ENCODE measurements at regions not wholly inside any gene's neighbourhood (a gene's known extent, or its start where the extent isn't known, plus 50 kb on each side); places are given as distances from the start of the nearest gene placed in this dataset.
"Not testable (repeated sequence)": the region's sequence is repeated elsewhere in the genome, so short reads cannot be mapped to it uniquely, and the experiment has no call there.

DNA sequence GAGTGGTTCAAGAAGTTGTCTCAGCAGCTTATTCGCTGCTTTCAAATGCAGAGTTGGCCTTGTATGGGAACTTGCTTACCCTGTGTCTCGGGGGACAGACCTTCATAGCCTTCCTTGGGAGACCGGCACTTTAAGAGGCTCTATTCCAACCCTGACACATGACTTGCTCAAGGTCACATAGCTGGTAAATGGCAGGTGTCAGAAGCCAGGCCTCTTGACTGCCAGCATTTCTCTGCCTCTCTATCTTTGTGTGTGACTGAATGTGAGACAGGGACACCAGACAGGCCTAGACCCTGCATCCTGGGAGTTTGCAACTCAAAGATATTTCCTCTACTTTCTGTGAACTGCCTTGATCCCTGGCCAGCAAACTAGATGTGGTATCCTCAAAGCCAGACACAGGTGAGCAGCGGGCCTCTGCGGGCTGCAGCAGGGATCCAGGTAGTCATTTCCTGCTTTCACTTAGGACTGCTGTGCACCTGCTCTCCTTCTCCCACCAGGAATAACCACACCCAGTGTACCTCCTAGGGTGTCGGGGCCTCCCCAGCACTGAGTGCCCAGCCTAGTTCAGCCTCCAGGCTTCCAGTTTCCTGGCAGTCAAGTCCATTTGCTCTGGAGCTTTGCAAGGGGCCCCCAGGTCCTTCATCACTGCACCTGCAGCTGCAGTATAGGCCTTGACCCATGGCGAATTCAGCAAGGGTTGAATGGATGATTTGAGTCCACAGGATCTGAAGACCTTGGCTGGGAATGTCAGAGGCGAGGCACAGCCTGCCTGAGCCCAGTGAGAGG is 116.6 kb upstream of the TNRC6C start:
- no peak overlapping the region for H3K4me3 ChIP-seq
- DNase-seq, result no peak
- intact Hi-C loops (cut with DNase I; ENCODE audit: low total_unique reads), result no loop called here
- no peaks in the 10 kb centered on the region for H3K4me1 ChIP-seq
- no peaks in the 10 kb centered on the region for H3K36me3 ChIP-seq
- no peak for TF ChIP-seq POLR2A (IDR thresholded peaks at IDR 0.05)
- no peak for TF ChIP-seq CTCF (IDR thresholded peaks at IDR 0.05)
- no peak overlapping the region for H3K27ac ChIP-seq
- H3K27me3 ChIP-seq, result no peaks in the 10 kb centered on the region
- H3K9me3 ChIP-seq, result no peaks in the 10 kb centered on the region

DNA sequence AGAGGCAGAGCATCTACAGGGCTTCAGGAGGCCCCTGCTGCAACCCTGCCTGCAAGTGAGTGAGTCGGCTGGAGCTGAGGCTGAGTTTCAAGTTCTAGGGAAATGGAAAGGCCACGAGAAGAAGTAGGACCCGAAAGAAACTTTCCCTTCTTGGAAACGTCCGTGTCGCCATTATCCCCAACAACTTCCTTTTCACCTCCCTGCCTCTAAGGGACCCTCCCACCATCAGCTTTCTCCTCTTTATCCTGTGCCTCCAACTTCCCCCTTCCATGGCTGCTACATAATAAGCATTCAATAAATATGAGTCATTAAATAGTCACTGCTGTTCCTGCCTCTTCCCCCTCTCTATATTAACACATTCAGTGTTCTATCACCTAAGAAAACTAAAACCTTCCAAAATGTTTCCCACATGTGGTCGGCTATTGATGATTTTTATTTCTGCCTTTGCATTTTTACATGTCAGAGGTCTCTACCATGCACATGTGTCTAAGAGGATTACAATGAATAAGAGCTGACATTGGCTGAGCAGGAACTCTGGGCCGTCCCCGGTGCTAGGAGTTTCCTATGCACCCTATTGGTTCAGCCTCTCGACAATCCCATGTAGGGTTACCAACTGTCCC is 115.9 kb upstream of the TNRC6C start:
- Histone ChIP-seq H3K27ac (no peak overlapping the region), H3K9me3 (no peaks in the 10 kb centered on the region), H3K4me3 (no peak overlapping the region), H3K4me1 (no peaks in the 10 kb centered on the region), H3K36me3 (no peaks in the 10 kb centered on the region), H3K27me3 (no peaks in the 10 kb centered on the region)
- no peak for DNase-seq
- no peak for TF ChIP-seq POLR2A (IDR thresholded peaks at IDR 0.05)
- no peak for TF ChIP-seq CTCF (IDR thresholded peaks at IDR 0.05)
- intact Hi-C loops (cut with DNase I; ENCODE audit: low total_unique reads), result no loop called here

GRCh38 chr17:77843255-77843895 is 115.1 kb upstream of the TNRC6C start:
- intact Hi-C loops (cut with DNase I; ENCODE audit: low total_unique reads); H3K27me3 ChIP-seq; H3K36me3 ChIP-seq; H3K27ac ChIP-seq; H3K4me3 ChIP-seq; H3K9me3 ChIP-seq; DNase-seq; H3K4me1 ChIP-seq: not testable (repeated sequence)

GRCh38 chr17:77843896-77844295 is 114.6 kb upstream of the TNRC6C start:
- H3K4me1 ChIP-seq, result no peaks in the 10 kb centered on the region
- no peak overlapping the region for H3K4me3 ChIP-seq
- no peaks in the 10 kb centered on the region for H3K9me3 ChIP-seq
- intact Hi-C loops (cut with DNase I; ENCODE audit: low total_unique reads), result no loop called here
- H3K27me3 ChIP-seq, result no peaks in the 10 kb centered on the region
- no peak overlapping the region for H3K27ac ChIP-seq
- DNase-seq, result no peak
- H3K36me3 ChIP-seq, result no peaks in the 10 kb centered on the region
- no peak for TF ChIP-seq CTCF (IDR thresholded peaks at IDR 0.05)
- no peak for TF ChIP-seq POLR2A (IDR thresholded peaks at IDR 0.05)

DNA sequence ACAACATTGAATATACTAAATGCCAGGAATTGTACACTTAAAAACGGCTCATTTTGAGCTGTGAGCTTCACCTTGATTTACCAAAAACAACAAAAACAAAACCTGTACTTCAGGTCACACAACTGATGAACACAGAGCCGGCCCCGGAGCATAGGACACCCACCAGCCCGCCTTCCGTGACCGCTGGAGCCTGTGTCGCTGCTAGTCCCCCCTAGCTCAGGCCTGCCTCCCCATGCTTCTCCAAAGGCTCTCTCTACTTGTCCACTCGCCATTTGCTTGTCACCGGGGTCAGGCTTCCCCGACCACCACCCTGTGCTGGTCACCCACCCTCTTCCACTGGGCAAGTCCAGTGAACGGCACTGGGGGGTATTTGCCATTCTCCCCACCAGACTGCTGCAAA is 113.8 kb upstream of the TNRC6C start:
- Histone ChIP-seq H3K4me1 (no peaks in the 10 kb centered on the region), H3K4me3 (no peak overlapping the region), H3K9me3 (no peaks in the 10 kb centered on the region), H3K27ac (no peak overlapping the region), H3K27me3 (no peaks in the 10 kb centered on the region), H3K36me3 (no peaks in the 10 kb centered on the region)
- DNase-seq, result no peak
- intact Hi-C loops (cut with DNase I; ENCODE audit: low total_unique reads), result no loop called here
- TF ChIP-seq CTCF (IDR thresholded peaks at IDR 0.05), result no peak
- TF ChIP-seq POLR2A (IDR thresholded peaks at IDR 0.05), result no peak
